Kidney epithelial cell (primary cell): ENCODE measurements at regions not wholly inside any gene's neighbourhood (a gene's known extent, or its start where the extent isn't known, plus 50 kb on each side); places are given as distances from the start of the nearest gene placed in this dataset.

Source experiments
- DNase-seq: peaks from one replicate; pipeline ENCODE4 v3.0.0-alpha.2; 2010; ENCODE audit warnings: low read depth
- H3K27me3 ChIP-seq: 2 replicates; pipeline ENCODE4 v1.6.0; 2011; ENCODE audit warnings: low read length; ENCODE audit not compliant: control insufficient read depth, insufficient read depth
- H3K36me3 ChIP-seq: 2 replicates; pipeline ENCODE4 v1.5.1; 2011; ENCODE audit warnings: low read length; ENCODE audit not compliant: control insufficient read depth, insufficient read depth
- H3K4me3 ChIP-seq: 2 replicates; pipeline ENCODE4 v1.5.1; 2011; ENCODE audit warnings: low read depth, mild to moderate bottlenecking, control low read depth, low read length
- TF ChIP-seq, protein P1 (sequence below): IDR thresholded peaks from 2 replicates; pipeline ENCODE4 v1.5.1; 2011; ENCODE audit warnings: mild to moderate bottlenecking, moderate library complexity, low read length, control low read depth, inconsistent platforms; ENCODE audit not compliant: insufficient read depth, poor library complexity, severe bottlenecking

DNA sequence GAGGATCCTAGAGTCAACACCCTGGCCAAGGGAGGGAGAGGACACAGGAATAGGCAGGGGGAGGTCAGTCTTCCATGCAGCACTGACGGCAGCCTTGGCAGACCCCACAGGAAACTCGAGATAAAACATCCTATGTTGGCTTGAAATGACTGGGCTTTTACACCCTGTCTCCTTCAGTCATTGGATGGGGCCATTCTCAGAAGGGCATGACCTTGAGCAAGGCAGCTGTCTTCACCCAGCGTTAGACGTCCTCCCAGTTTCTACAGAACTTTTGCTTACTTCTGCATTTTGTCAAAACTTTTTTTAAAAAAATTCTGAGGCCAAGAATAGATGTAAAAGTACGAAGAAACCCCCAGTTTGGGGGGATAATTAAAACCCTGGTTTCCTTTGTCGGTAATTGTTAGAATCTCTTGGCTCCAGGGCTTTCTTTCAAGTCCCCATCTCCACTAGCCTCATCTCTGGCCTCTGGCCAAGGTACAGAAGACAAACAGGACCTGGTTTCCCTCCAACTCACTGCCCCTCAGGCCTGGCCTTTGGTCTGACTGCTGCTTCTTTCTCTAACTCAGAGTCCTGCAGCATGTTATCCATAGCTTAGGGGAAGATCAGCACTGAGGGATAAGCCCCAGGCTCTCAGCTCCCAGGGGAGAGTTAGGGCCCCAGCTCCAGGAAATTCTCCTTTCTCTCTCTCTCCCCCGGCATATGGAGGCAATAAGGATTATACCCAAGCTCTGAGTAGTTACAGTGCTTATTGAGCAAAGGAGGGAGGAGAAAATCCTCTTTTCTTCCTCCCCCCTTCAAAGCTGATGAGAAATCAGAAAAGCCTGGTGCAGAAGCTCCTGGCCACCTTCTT, 51.6 kb upstream of the KCND3 start:
- no peaks in the 10 kb centered on the region for H3K36me3 ChIP-seq
- no peak for DNase-seq
- H3K4me3 ChIP-seq: no peak overlapping the region
- TF ChIP-seq, protein P1, sequence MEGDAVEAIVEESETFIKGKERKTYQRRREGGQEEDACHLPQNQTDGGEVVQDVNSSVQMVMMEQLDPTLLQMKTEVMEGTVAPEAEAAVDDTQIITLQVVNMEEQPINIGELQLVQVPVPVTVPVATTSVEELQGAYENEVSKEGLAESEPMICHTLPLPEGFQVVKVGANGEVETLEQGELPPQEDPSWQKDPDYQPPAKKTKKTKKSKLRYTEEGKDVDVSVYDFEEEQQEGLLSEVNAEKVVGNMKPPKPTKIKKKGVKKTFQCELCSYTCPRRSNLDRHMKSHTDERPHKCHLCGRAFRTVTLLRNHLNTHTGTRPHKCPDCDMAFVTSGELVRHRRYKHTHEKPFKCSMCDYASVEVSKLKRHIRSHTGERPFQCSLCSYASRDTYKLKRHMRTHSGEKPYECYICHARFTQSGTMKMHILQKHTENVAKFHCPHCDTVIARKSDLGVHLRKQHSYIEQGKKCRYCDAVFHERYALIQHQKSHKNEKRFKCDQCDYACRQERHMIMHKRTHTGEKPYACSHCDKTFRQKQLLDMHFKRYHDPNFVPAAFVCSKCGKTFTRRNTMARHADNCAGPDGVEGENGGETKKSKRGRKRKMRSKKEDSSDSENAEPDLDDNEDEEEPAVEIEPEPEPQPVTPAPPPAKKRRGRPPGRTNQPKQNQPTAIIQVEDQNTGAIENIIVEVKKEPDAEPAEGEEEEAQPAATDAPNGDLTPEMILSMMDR: no peak
- no peaks in the 10 kb centered on the region for H3K27me3 ChIP-seq

- no peaks in the 10 kb centered on the region for H3K27me3 ChIP-seq
- no peak overlapping the region for H3K4me3 ChIP-seq
- H3K36me3 ChIP-seq: no peaks in the 10 kb centered on the region
- DNase-seq: no peak
- TF ChIP-seq, protein P1: no peak
These were observed 54.4 kb upstream of the KCND3 start for GRCh38 chr1:112043901-112044300.

DNA sequence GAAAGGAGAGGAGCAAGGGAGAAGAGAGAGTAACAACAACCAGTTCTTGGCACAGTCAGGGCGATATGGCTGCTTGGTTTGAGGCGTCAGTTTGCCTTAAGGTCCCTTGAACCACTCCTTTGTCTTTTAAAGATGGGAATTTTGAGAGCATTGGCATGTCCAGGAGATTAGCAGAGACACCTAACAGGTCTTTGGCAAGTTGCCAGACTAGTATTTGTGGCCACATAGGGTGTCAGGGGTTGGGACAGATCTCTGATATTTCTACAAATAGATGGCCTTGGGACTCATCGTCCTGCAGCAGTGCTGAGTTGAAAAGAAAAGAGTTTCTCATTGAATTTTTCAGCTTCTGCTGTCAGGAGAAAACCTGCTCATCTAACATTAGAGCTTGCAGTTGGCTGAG, 55.3 kb upstream of the KCND3 start:
- H3K36me3 ChIP-seq: no peaks in the 10 kb centered on the region
- TF ChIP-seq, protein P1: no peak
- DNase-seq: no peak
- no peak overlapping the region for H3K4me3 ChIP-seq
- H3K27me3 ChIP-seq: no peaks in the 10 kb centered on the region

DNA sequence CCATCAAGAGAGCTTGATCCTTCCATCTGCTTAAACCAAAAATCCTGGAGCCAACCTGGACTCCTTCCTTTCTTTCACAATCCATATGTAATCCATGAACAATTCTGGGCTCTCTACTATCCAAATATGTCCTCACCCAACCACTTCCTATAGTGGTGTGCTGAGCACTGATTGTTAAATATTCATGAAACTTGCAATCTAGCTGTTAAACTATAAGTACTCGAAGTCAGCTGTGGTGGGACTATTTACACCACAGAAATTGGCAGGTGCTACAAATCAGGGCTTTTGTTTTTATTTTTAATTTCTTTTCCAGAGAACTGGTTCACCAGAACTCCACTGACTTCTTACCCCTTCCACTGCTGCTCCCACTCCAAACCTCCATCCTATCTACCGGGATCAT, 57.2 kb upstream of the KCND3 start:
- Histone ChIP-seq H3K27me3 (no peaks in the 10 kb centered on the region), H3K36me3 (no peaks in the 10 kb centered on the region), H3K4me3 (no peak overlapping the region)
- TF ChIP-seq, protein P1: no peak
- no peak for DNase-seq

- no peaks in the 10 kb centered on the region for H3K27me3 ChIP-seq
- TF ChIP-seq, protein P1: no peak
- no peak overlapping the region for H3K4me3 ChIP-seq
- no peak for DNase-seq
- H3K36me3 ChIP-seq: no peaks in the 10 kb centered on the region
These were observed 59.0 kb upstream of the KCND3 start for GRCh38 chr1:112048421-112048820.

- Histone ChIP-seq H3K27me3 (no peaks in the 10 kb centered on the region), H3K4me3 (no peak overlapping the region), H3K36me3 (no peaks in the 10 kb centered on the region)
- TF ChIP-seq, protein P1: no peak
- DNase-seq: no peak
These were observed 65.0 kb upstream of the KCND3 start for GRCh38 chr1:112054510-112054909.
